ENCODE measurements at regions not wholly inside any gene's neighbourhood (a gene's known extent, or its start where the extent isn't known, plus 50 kb on each side); places are given as distances from the start of the nearest gene placed in this dataset.

- Mint-ChIP-seq H3K27me3 (peaks cover 0 to 3% of the 10 kb centered on the region in 2 donors), H3K9me3 (peaks cover 4% of the 10 kb centered on the region), H3K4me1 (ENCODE audit: low read depth in 2 of 2) (no peaks in the 10 kb centered on the region), H3K36me3 (no peaks in the 10 kb centered on the region), H3K4me3 (no peak overlapping the region), H3K27ac (no peak overlapping the region)
- ATAC-seq: no peak
- DNase-seq (ENCODE audit: low spot score): no peak
These were observed 157.3 kb upstream of the COL1A2 start for GRCh38 chr7:94237417-94237816.

- H3K4me1 Mint-ChIP-seq (ENCODE audit: low read depth in 2 of 2): no peaks in the 10 kb centered on the region
- H3K4me3 Mint-ChIP-seq: no peak overlapping the region
- ATAC-seq: no peak
- no peaks in the 10 kb centered on the region for H3K36me3 Mint-ChIP-seq
- DNase-seq (ENCODE audit: low spot score): no peak
- no peak overlapping the region for H3K27ac Mint-ChIP-seq
- H3K27me3 Mint-ChIP-seq: no peaks in the 10 kb centered on the region
- peaks cover 4% of the 10 kb centered on the region for H3K9me3 Mint-ChIP-seq
These were observed 154.9 kb upstream of the COL1A2 start for GRCh38 chr7:94239661-94240234.

GRCh38 chr7:94240902-94241301 is 153.8 kb upstream of the COL1A2 start:
- Mint-ChIP-seq H3K36me3 (no peaks in the 10 kb centered on the region), H3K9me3 (peaks cover 4% of the 10 kb centered on the region), H3K27ac (no peak overlapping the region), H3K4me3 (no peak overlapping the region), H3K4me1 (ENCODE audit: low read depth in 2 of 2) (no peaks in the 10 kb centered on the region), H3K27me3 (no peaks in the 10 kb centered on the region)
- DNase-seq (ENCODE audit: low spot score) (no peak), ATAC-seq (no peak)

GRCh38 chr7:94241402-94241925 is 153.2 kb upstream of the COL1A2 start:
- H3K36me3 Mint-ChIP-seq: no peaks in the 10 kb centered on the region
- no peak overlapping the region for H3K27ac Mint-ChIP-seq
- ATAC-seq (no peak), DNase-seq (ENCODE audit: low spot score) (no peak)
- no peaks in the 10 kb centered on the region for H3K27me3 Mint-ChIP-seq
- no peaks in the 10 kb centered on the region for H3K4me1 Mint-ChIP-seq (ENCODE audit: low read depth in 2 of 2)
- H3K4me3 Mint-ChIP-seq: no peak overlapping the region
- peaks cover 4% of the 10 kb centered on the region for H3K9me3 Mint-ChIP-seq

- DNase-seq (ENCODE audit: low spot score): no peak
- ATAC-seq: no peak
- Mint-ChIP-seq H3K27ac (no peak overlapping the region), H3K36me3 (no peaks in the 10 kb centered on the region), H3K27me3 (no peaks in the 10 kb centered on the region), H3K4me1 (ENCODE audit: low read depth in 2 of 2) (no peaks in the 10 kb centered on the region), H3K4me3 (no peak overlapping the region), H3K9me3 (peaks cover 4% of the 10 kb centered on the region)
These were observed 151.5 kb upstream of the COL1A2 start for GRCh38 chr7:94243066-94243711.

GRCh38 chr7:94244760-94245159 is 149.9 kb upstream of the COL1A2 start:
- Mint-ChIP-seq H3K4me1 (ENCODE audit: low read depth in 2 of 2) (no peaks in the 10 kb centered on the region), H3K36me3 (no peaks in the 10 kb centered on the region), H3K4me3 (no peak overlapping the region), H3K27ac (no peak overlapping the region), H3K27me3 (no peaks in the 10 kb centered on the region), H3K9me3 (peaks cover 4% of the 10 kb centered on the region)
- DNase-seq (ENCODE audit: low spot score): no peak
- ATAC-seq: no peak

- Mint-ChIP-seq H3K9me3 (peaks cover 4% of the 10 kb centered on the region), H3K36me3 (no peaks in the 10 kb centered on the region), H3K4me1 (ENCODE audit: low read depth in 2 of 2) (no peaks in the 10 kb centered on the region), H3K4me3 (no peak overlapping the region), H3K27me3 (no peaks in the 10 kb centered on the region), H3K27ac (no peak overlapping the region)
- DNase-seq (ENCODE audit: low spot score) (no peak), ATAC-seq (no peak)
These were observed 149.2 kb upstream of the COL1A2 start for GRCh38 chr7:94245500-94245899.

- ATAC-seq (no peak), DNase-seq (ENCODE audit: low spot score) (no peak)
- Mint-ChIP-seq H3K27me3 (no peaks in the 10 kb centered on the region), H3K9me3 (no peaks in the 10 kb centered on the region), H3K4me3 (no peak overlapping the region), H3K27ac (no peak overlapping the region), H3K36me3 (no peaks in the 10 kb centered on the region), H3K4me1 (ENCODE audit: low read depth in 2 of 2) (no peaks in the 10 kb centered on the region)
These were observed 146.7 kb upstream of the COL1A2 start for GRCh38 chr7:94247970-94248369.

- no peaks in the 10 kb centered on the region for H3K9me3 Mint-ChIP-seq
- peaks cover 3 to 7% of the 10 kb centered on the region in 2 donors for H3K27me3 Mint-ChIP-seq
- no peaks in the 10 kb centered on the region for H3K36me3 Mint-ChIP-seq
- DNase-seq (ENCODE audit: low spot score) (no peak), ATAC-seq (no peak)
- no peaks in the 10 kb centered on the region for H3K4me1 Mint-ChIP-seq (ENCODE audit: low read depth in 2 of 2)
- H3K27ac Mint-ChIP-seq: no peak overlapping the region
- no peak overlapping the region for H3K4me3 Mint-ChIP-seq
These were observed 145.1 kb upstream of the COL1A2 start for GRCh38 chr7:94249631-94250030.

GRCh38 chr7:94250124-94250523 is 144.6 kb upstream of the COL1A2 start:
- H3K27me3 Mint-ChIP-seq: peaks cover 3 to 7% of the 10 kb centered on the region in 2 donors
- no peaks in the 10 kb centered on the region for H3K9me3 Mint-ChIP-seq
- no peaks in the 10 kb centered on the region for H3K4me1 Mint-ChIP-seq (ENCODE audit: low read depth in 2 of 2)
- no peak overlapping the region for H3K27ac Mint-ChIP-seq
- no peak for ATAC-seq
- no peak overlapping the region for H3K4me3 Mint-ChIP-seq
- no peaks in the 10 kb centered on the region for H3K36me3 Mint-ChIP-seq
- DNase-seq (ENCODE audit: low spot score): no peak

- peaks cover 3 to 7% of the 10 kb centered on the region in 2 donors for H3K27me3 Mint-ChIP-seq
- H3K4me3 Mint-ChIP-seq: no peak overlapping the region
- no peaks in the 10 kb centered on the region for H3K9me3 Mint-ChIP-seq
- H3K36me3 Mint-ChIP-seq: no peaks in the 10 kb centered on the region
- DNase-seq (ENCODE audit: low spot score) (no peak), ATAC-seq (peak in 1 of 2 donors; percentile 13)
- no peaks in the 10 kb centered on the region for H3K4me1 Mint-ChIP-seq (ENCODE audit: low read depth in 2 of 2)
- H3K27ac Mint-ChIP-seq: no peak overlapping the region
These were observed 143.7 kb upstream of the COL1A2 start for GRCh38 chr7:94250987-94251386.

GRCh38 chr7:94252124-94252523 is 142.6 kb upstream of the COL1A2 start:
- H3K4me3 Mint-ChIP-seq: no peak overlapping the region
- no peak overlapping the region for H3K27ac Mint-ChIP-seq
- ATAC-seq (no peak), DNase-seq (ENCODE audit: low spot score) (no peak)
- no peaks in the 10 kb centered on the region for H3K4me1 Mint-ChIP-seq (ENCODE audit: low read depth in 2 of 2)
- peaks cover 3 to 7% of the 10 kb centered on the region in 2 donors for H3K27me3 Mint-ChIP-seq
- H3K9me3 Mint-ChIP-seq: no peaks in the 10 kb centered on the region
- H3K36me3 Mint-ChIP-seq: no peaks in the 10 kb centered on the region

GRCh38 chr7:94252971-94253370 is 141.7 kb upstream of the COL1A2 start:
- ATAC-seq: no peak
- Mint-ChIP-seq H3K27me3 (peaks cover 3 to 7% of the 10 kb centered on the region in 2 donors), H3K27ac (no peak overlapping the region), H3K4me3 (no peak overlapping the region), H3K4me1 (ENCODE audit: low read depth in 2 of 2) (no peaks in the 10 kb centered on the region), H3K36me3 (no peaks in the 10 kb centered on the region), H3K9me3 (no peaks in the 10 kb centered on the region)
- DNase-seq (ENCODE audit: low spot score): no peak

- no peak for DNase-seq (ENCODE audit: low spot score)
- Mint-ChIP-seq H3K9me3 (no peaks in the 10 kb centered on the region), H3K4me1 (ENCODE audit: low read depth in 2 of 2) (no peaks in the 10 kb centered on the region), H3K36me3 (no peaks in the 10 kb centered on the region), H3K4me3 (no peak overlapping the region), H3K27ac (no peak overlapping the region), H3K27me3 (peaks cover 3 to 7% of the 10 kb centered on the region in 2 donors)
- no peak for ATAC-seq
These were observed 141.0 kb upstream of the COL1A2 start for GRCh38 chr7:94253686-94254085.

All from natural killer cell treated with Interleukin-12 subunit alpha and Interleukin-12 subunit beta and Interleukin-15 and Interleukin-18, amount 100 ng/mL, for 72 hours (primary cell).